Endothelial cell of umbilical vein (primary cell): ENCODE measurements at regions not wholly inside any gene's neighbourhood (a gene's known extent, or its start where the extent isn't known, plus 50 kb on each side); places are given as distances from the start of the nearest gene placed in this dataset.

Source experiments
- BruUV-seq: library from RNA; stranded (reverse); fragments of 400-500 nt; replicated peaks from 2 replicates; lab custom pipeline; 2021; lab: Mats Ljungman, UMichigan
- CTCF ChIA-PET: fragments of 300-600, 350-600 bp; sonication (Branson Sonifier 250); formaldehyde crosslinking; loops from one replicate; lab custom pipeline; 2021; ENCODE audit warnings: antibody characterized with exemption, inconsistent platforms; lab: Charles Lee
- POLR2A ChIA-PET: fragments of 300-600, 350-600 bp; sonication (Branson Sonifier 250); formaldehyde crosslinking; loops from one replicate; lab custom pipeline; 2021; ENCODE audit warnings: antibody characterized with exemption, inconsistent platforms; lab: Charles Lee
- DNase-seq: peaks from one replicate; pipeline ENCODE4 v3.0.0-alpha.2; 2011; ENCODE audit warnings: low read depth, low spot score
- FAIRE-seq: peaks from 2 replicates; lab custom pipeline; 2011; peaks lifted over from hg19 to GRCh38; lab: Jason Lieb, UNC
- H2AFZ ChIP-seq: 2 replicates; pipeline ENCODE4 v1.6.0; 2012; ENCODE audit warnings: low read depth, low read length, control low read depth, inconsistent platforms
- H3K27ac ChIP-seq: 2 replicates; pipeline ENCODE4 v1.5.1; 2011; ENCODE audit warnings: low read depth, mild to moderate bottlenecking, control low read depth, low read length, moderate library complexity; ENCODE audit not compliant: insufficient read depth
- H3K27me3 ChIP-seq, 2 experiments: 2 replicates each; pipeline versions ENCODE4 v1.6.0 to v1.6.1; 2011; ENCODE audit warnings: low read length in 2 of 2, mixed read lengths in 1 of 2; ENCODE audit not compliant: control insufficient read depth in 2 of 2, insufficient read depth in 2 of 2
- H3K36me3 ChIP-seq, 2 experiments: 2 replicates in 1 of 2; 3 replicates in 1 of 2; pipeline ENCODE4 v1.5.1; 2011; ENCODE audit warnings: low read length in 2 of 2, mild to moderate bottlenecking in 1 of 2, moderate library complexity in 1 of 2; ENCODE audit not compliant: control insufficient read depth in 2 of 2, insufficient read depth in 2 of 2; ENCODE audit errors: extremely low read depth in 1 of 2
- H3K4me1 ChIP-seq: 3 replicates; pipeline ENCODE4 v1.5.1; 2011; ENCODE audit warnings: mild to moderate bottlenecking, low read length; ENCODE audit not compliant: control insufficient read depth, insufficient read depth; ENCODE audit errors: extremely low read depth
- H3K4me2 ChIP-seq: 2 replicates; pipeline ENCODE4 v1.6.1; 2011; ENCODE audit warnings: low read length, control low read depth, mixed read lengths; ENCODE audit not compliant: insufficient read depth
- H3K4me3 ChIP-seq, 3 experiments: fragments of 200-600 bp in 1 of 3; sonication (generic), shearing (Covaris generic) in 1 of 3; replicated peaks in 1 of 3; 2 replicates each; pipeline ENCODE4 v1.5.1; 2011 to 2016; ENCODE audit warnings: control low read depth in 3 of 3, low read length in 3 of 3, mild to moderate bottlenecking in 2 of 3, inconsistent platforms in 1 of 3, low read depth in 1 of 3, moderate library complexity in 1 of 3; ENCODE audit not compliant: insufficient read depth in 1 of 3
- H3K79me2 ChIP-seq: 2 replicates; pipeline ENCODE4 v1.6.0; 2012; ENCODE audit warnings: low read length, inconsistent platforms; ENCODE audit not compliant: control insufficient read depth, insufficient read depth
- H3K9ac ChIP-seq: replicated peaks from 2 replicates; pipeline ENCODE3; 2011; ENCODE audit warnings: low read length, control low read depth; ENCODE audit not compliant: insufficient read depth; ENCODE audit errors: extremely low read depth
- H3K9me1 ChIP-seq: replicated peaks from 3 replicates; pipeline ENCODE4 v1.6.0; 2011; ENCODE audit warnings: mild to moderate bottlenecking, low read length; ENCODE audit not compliant: control insufficient read depth, insufficient read depth; ENCODE audit errors: extremely low read depth
- H3K9me3 ChIP-seq: replicated peaks from 2 replicates; pipeline ENCODE4 v1.5.1; 2012; ENCODE audit warnings: low read length, inconsistent platforms; ENCODE audit not compliant: control insufficient read depth, insufficient read depth
- H4K20me1 ChIP-seq: replicated peaks from 2 replicates; pipeline ENCODE3; 2011; ENCODE audit warnings: mild to moderate bottlenecking, low read length; ENCODE audit not compliant: control insufficient read depth, insufficient read depth; ENCODE audit errors: extremely low read depth
- CTCF ChIP-seq, 2 donors: IDR thresholded peaks; 1 replicate in 1 of 2; 2 replicates in 1 of 2; pipeline ENCODE4 v1.5.1; 2011; ENCODE audit warnings: low read length in 2 of 2, mild to moderate bottlenecking in 2 of 2, moderate library complexity in 2 of 2, control low read depth in 1 of 2, inconsistent platforms in 1 of 2, low read depth in 1 of 2; ENCODE audit not compliant: insufficient read depth in 1 of 2; ENCODE audit errors: extremely low read depth in 1 of 2
- EZH2 ChIP-seq: IDR thresholded peaks from 2 replicates; pipeline ENCODE4 v1.6.1; 2012; ENCODE audit warnings: borderline replicate concordance, low read depth, mild to moderate bottlenecking, moderate library complexity, low read length, inconsistent platforms; ENCODE audit not compliant: severe bottlenecking
- FOS ChIP-seq: IDR thresholded peaks from 2 replicates; pipeline ENCODE4 v1.6.1; 2011; ENCODE audit warnings: mild to moderate bottlenecking, low read length, moderate library complexity, borderline replicate concordance; ENCODE audit not compliant: insufficient read depth
- GATA2 ChIP-seq: IDR thresholded peaks from 2 replicates; pipeline ENCODE4 v1.7.0; 2011; ENCODE audit warnings: low read depth, mild to moderate bottlenecking, moderate library complexity, mixed read lengths, low read length; ENCODE audit not compliant: insufficient read length, insufficient read depth
- JUN ChIP-seq: IDR thresholded peaks from 2 replicates; pipeline ENCODE4 v1.6.1; 2011; ENCODE audit warnings: borderline replicate concordance, low read depth; ENCODE audit not compliant: insufficient read length, insufficient read depth
- MAX ChIP-seq: IDR thresholded peaks from 2 replicates; pipeline ENCODE4 v1.6.1; 2011; ENCODE audit not compliant: insufficient read depth, insufficient read length
- MYC ChIP-seq: IDR thresholded peaks from one replicate; pipeline ENCODE4 v1.6.1; 2011; ENCODE audit warnings: mild to moderate bottlenecking, low read depth, low read length
- POLR2A ChIP-seq: IDR thresholded peaks from 2 replicates; pipeline ENCODE4 v1.6.1; 2012; ENCODE audit warnings: low read depth, mild to moderate bottlenecking, control low read depth, low read length
- POLR2AphosphoS5 ChIP-seq: IDR thresholded peaks from 2 replicates; pipeline ENCODE4 v1.6.1; 2012; ENCODE audit warnings: low read depth, mild to moderate bottlenecking, control low read depth, low read length, moderate library complexity; ENCODE audit not compliant: insufficient read depth
- dilution Hi-C: fragments of 300-500 bp; cut with MboI; formaldehyde crosslinking; loops from one replicate; pipeline ENCODE4 v1.15.0; 2019; ENCODE audit warnings: low sequenced_read_pairs; ENCODE audit not compliant: extremely low pct_ligation_motif_present
- intact Hi-C: fragments of 100-400 bp; cut with micrococcal nuclease; formaldehyde crosslinking; loops from one replicate; pipeline ENCODE4 v1.10.0; 2022

GRCh38 chr5:35337340-35338156, 107.3 kb upstream of the PRLR start:
- Histone ChIP-seq H3K9me1 (no peaks in the 10 kb centered on the region), H3K79me2 (no peaks in the 10 kb centered on the region), H3K36me3 (no peaks in the 10 kb centered on the region), H4K20me1 (no peaks in the 10 kb centered on the region), H3K4me2 (no peak overlapping the region), H3K9ac (no peak overlapping the region), H3K9me3 (no peaks in the 10 kb centered on the region), H2AFZ (no peak overlapping the region), H3K4me1 (no peaks in the 10 kb centered on the region), H3K27me3 (no peaks in the 10 kb centered on the region), H3K4me3 (no peak overlapping the region), H3K27ac (no peak overlapping the region)
- FAIRE-seq = no peak
- ChIA-PET POLR2A (no interaction called here), CTCF (no interaction called here)
- no TSS peak for BruUV-seq
- dilution Hi-C loops (no loop called here), intact Hi-C loops (no loop called here)
- DNase-seq = no peak
- TF ChIP-seq JUN (no peak), FOS (no peak), POLR2A (no peak), EZH2 (no peak), POLR2AphosphoS5 (no peak), CTCF (IDR thresholded peaks at IDR 0.05; ENCODE audit: extremely low read depth in 1 of 2, insufficient read depth in 1 of 2, low read depth in 1 of 2, low read length in 2 of 2) (no peak), MYC (no peak), GATA2 (no peak), MAX (no peak)
